Eye (tissue), 1 donor: ENCODE measurements at regions not wholly inside any gene's neighbourhood (a gene's known extent, or its start where the extent isn't known, plus 50 kb on each side); places are given as distances from the start of the nearest gene placed in this dataset.

Experiments used
- DNase-seq: peaks from one replicate; pipeline ENCODE4 v3.0.0-alpha.2; 2015

GRCh38 chr3:167188592-167188991 is 191.5 kb downstream of the ZBBX start:
- DNase-seq = no peak

- no peak for DNase-seq
Measured at GRCh38 chr3:167187221-167187620, 192.9 kb downstream of the ZBBX start.

GRCh38 chr3:167184511-167184910 is 195.6 kb downstream of the ZBBX start:
- no peak for DNase-seq

GRCh38 chr3:167172377-167172776 is 207.7 kb downstream of the ZBBX start:
- DNase-seq = no peak

- peak; percentile 12 for DNase-seq
Measured at GRCh38 chr3:167167491-167167890, 212.6 kb downstream of the ZBBX start.

GRCh38 chr3:167166594-167167253 is 213.4 kb downstream of the ZBBX start:
- peak; percentile 66 for DNase-seq

GRCh38 chr3:167166012-167166411 is 214.1 kb downstream of the ZBBX start:
- DNase-seq = no peak

GRCh38 chr3:167163580-167163979 is 216.5 kb downstream of the ZBBX start:
- DNase-seq = no peak

- DNase-seq = no peak
Measured at GRCh38 chr3:167162083-167162482, 218.0 kb downstream of the ZBBX start.

GRCh38 chr3:167160781-167161180 is 219.3 kb downstream of the ZBBX start:
- peak; percentile 58 for DNase-seq

GRCh38 chr3:167151636-167152035 is 228.5 kb downstream of the ZBBX start:
- DNase-seq = peak; percentile 19

- DNase-seq = no peak
Measured at GRCh38 chr3:167148136-167148535, 232.0 kb downstream of the ZBBX start.

- DNase-seq = no peak
Measured at GRCh38 chr3:167146911-167147310, 233.2 kb downstream of the ZBBX start.

- no peak for DNase-seq
Measured at GRCh38 chr3:167125612-167126407, 254.3 kb downstream of the ZBBX start.

GRCh38 chr3:167120828-167121227 is 259.3 kb downstream of the ZBBX start:
- DNase-seq = no peak

- DNase-seq = no peak
Measured at GRCh38 chr3:167116120-167116922, 263.8 kb downstream of the ZBBX start.

- DNase-seq = no peak
Measured at GRCh38 chr3:167115331-167115934, 264.7 kb downstream of the ZBBX start.

GRCh38 chr3:167114619-167115018 is 265.5 kb downstream of the ZBBX start:
- DNase-seq = no peak

- DNase-seq = peak; percentile 64
Measured at GRCh38 chr3:167113035-167113830, 266.9 kb downstream of the ZBBX start.

- peak; percentile 24 for DNase-seq
Measured at GRCh38 chr3:167110901-167111300, 269.2 kb downstream of the ZBBX start.

- DNase-seq = no peak
Measured at GRCh38 chr3:167109746-167110145, 270.4 kb downstream of the ZBBX start.

- DNase-seq = no peak
Measured at GRCh38 chr3:167106456-167106855, 273.6 kb downstream of the ZBBX start.
